CD8-positive, alpha-beta memory T cell (primary cell): ENCODE measurements at regions not wholly inside any gene's neighbourhood (a gene's known extent, or its start where the extent isn't known, plus 50 kb on each side); places are given as distances from the start of the nearest gene placed in this dataset.
"Not testable (repeated sequence)": the region's sequence is repeated elsewhere in the genome, so short reads cannot be mapped to it uniquely, and the experiment has no call there.

Source experiments
- CTCF ChIA-PET: fragments of 350-600 bp; sonication (Branson Sonifier 250); formaldehyde crosslinking; loops from one replicate; lab custom pipeline; 2021; ENCODE audit warnings: antibody characterized with exemption; lab: Charles Lee
- POLR2A ChIA-PET: fragments of 350-600 bp; sonication (Branson Sonifier 250); formaldehyde crosslinking; loops from one replicate; lab custom pipeline; 2021; ENCODE audit warnings: antibody characterized with exemption; lab: Charles Lee
- DNase-seq, 5 donors: peaks; one replicate each; pipeline versions ENCODE4 v3.0.0 to v3.0.0-alpha.2; 2020 to 2022; ENCODE audit warnings: mixed read lengths in 1 of 5
- H3K27ac ChIP-seq: one replicate; pipeline ENCODE4 v1.7.0; 2013; ENCODE audit warnings: low read depth, mild to moderate bottlenecking, low read length, moderate library complexity
- H3K27me3 ChIP-seq: 2 replicates; pipeline ENCODE4 v1.7.0; 2013; ENCODE audit warnings: low read length, mild to moderate bottlenecking; ENCODE audit not compliant: insufficient read depth, poor library complexity, severe bottlenecking
- H3K36me3 ChIP-seq: 2 replicates; pipeline ENCODE4 v1.7.0; 2013; ENCODE audit warnings: mild to moderate bottlenecking, low read length, moderate library complexity; ENCODE audit not compliant: insufficient read depth
- H3K4me1 ChIP-seq: 2 replicates; pipeline ENCODE4 v1.7.0; 2013; ENCODE audit warnings: mild to moderate bottlenecking, low read length, moderate library complexity; ENCODE audit not compliant: insufficient read depth
- H3K4me3 ChIP-seq: 2 replicates; pipeline ENCODE4 v1.7.0; 2013; ENCODE audit warnings: mild to moderate bottlenecking, low read length
- H3K9me3 ChIP-seq: 2 replicates; pipeline ENCODE4 v1.7.0; 2013; ENCODE audit warnings: mild to moderate bottlenecking, low read length
- H3K27ac Mint-ChIP-seq, 8 donors: one replicate each; pipeline ENCODE4 v1.8.0; 2020 to 2021; ENCODE audit warnings: mixed read lengths in 8 of 8, mild to moderate bottlenecking in 6 of 8, inconsistent platforms in 3 of 8, moderate library complexity in 3 of 8
- H3K27me3 Mint-ChIP-seq, 2 donors: one replicate each; pipeline ENCODE4 v1.8.0; 2020 to 2021; ENCODE audit warnings: mixed read lengths in 2 of 2, mild to moderate bottlenecking in 1 of 2, moderate library complexity in 1 of 2
- H3K36me3 Mint-ChIP-seq, 3 donors: one replicate each; pipeline ENCODE4 v1.8.0; 2020 to 2021; ENCODE audit warnings: mixed read lengths in 3 of 3, inconsistent platforms in 1 of 3, mild to moderate bottlenecking in 1 of 3
- H3K4me1 Mint-ChIP-seq, 3 donors: one replicate each; pipeline ENCODE4 v1.8.0; 2020 to 2021; ENCODE audit warnings: mixed read lengths in 3 of 3, inconsistent platforms in 1 of 3, mild to moderate bottlenecking in 1 of 3
- H3K4me3 Mint-ChIP-seq, 7 donors: one replicate each; pipeline ENCODE4 v1.8.0; 2020 to 2021; ENCODE audit warnings: mixed read lengths in 7 of 7, mild to moderate bottlenecking in 6 of 7, moderate library complexity in 4 of 7, inconsistent platforms in 2 of 7
- H3K9me3 Mint-ChIP-seq, 5 donors: one replicate each; pipeline ENCODE4 v1.8.0; 2020 to 2022; ENCODE audit warnings: mixed read lengths in 5 of 5, mild to moderate bottlenecking in 3 of 5, moderate library complexity in 2 of 5, inconsistent platforms in 1 of 5

DNA sequence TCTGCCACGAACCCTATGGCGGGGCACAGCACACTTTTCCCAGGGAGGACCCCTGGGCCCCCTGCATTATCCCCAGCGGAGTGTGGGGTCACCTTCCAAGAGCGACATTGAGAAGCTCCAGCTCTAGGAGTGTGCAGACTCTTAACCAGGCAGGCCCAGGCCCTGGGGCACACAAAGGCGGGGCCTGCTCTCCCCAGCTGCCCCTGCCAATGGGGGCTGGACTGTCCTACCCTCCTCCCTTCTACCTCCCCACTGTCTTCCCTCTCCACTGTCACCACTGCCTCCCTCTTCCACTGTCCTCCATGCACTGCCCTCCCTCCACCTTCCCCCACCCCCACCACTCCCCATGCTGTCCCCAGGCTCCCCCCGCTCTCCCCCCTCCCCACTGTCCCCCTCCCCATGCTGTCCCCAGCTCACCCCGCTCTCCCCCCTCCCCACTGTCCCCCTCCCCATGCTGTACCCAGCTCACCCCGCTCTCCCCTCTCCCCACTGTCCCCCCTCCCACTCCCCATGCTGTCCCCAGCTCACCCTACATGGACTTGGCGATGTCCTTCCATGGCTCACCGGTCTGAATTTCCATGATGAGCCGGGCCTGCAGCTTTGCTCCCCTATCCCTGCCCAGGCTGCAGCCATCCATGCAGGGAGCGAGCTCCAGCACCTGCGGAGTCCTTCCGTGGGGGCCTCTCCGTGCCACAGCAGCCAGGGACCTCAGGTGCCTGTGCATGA lies 5483.6 kb upstream of the TPTE start:
- H3K27ac ChIP-seq, H3K27ac Mint-ChIP-seq, H3K36me3 Mint-ChIP-seq, H3K4me3 ChIP-seq, H3K4me3 Mint-ChIP-seq, CTCF ChIA-PET, H3K36me3 ChIP-seq, H3K27me3 Mint-ChIP-seq, H3K9me3 ChIP-seq, H3K27me3 ChIP-seq, H3K4me1 Mint-ChIP-seq, H3K9me3 Mint-ChIP-seq, H3K4me1 ChIP-seq, POLR2A ChIA-PET, DNase-seq: not testable (repeated sequence)

DNA sequence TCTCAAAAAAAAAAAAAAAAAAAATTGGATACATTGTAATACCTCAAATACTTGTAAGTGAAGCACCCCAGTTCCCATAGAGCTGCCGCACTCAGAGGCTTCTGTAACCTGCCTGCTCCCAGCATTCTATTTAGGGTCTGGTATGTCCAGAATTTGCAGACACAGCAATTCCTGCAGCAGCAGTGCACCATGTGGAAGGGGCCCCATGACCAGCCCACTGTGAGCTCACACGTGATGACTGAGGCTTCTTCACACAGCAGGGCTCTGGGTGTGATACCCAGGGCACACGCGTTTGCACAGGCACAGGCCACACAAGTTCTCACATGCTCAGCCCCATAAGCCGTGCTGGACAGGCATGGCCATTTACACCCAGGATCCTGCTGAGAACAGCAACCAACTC lies 5481.5 kb upstream of the TPTE start:
- H3K36me3 Mint-ChIP-seq, H3K4me1 ChIP-seq, H3K36me3 ChIP-seq, H3K4me3 ChIP-seq, H3K4me1 Mint-ChIP-seq, H3K9me3 Mint-ChIP-seq, DNase-seq, H3K27ac Mint-ChIP-seq, H3K9me3 ChIP-seq, CTCF ChIA-PET, H3K27ac ChIP-seq, POLR2A ChIA-PET, H3K4me3 Mint-ChIP-seq, H3K27me3 Mint-ChIP-seq, H3K27me3 ChIP-seq: not testable (repeated sequence)

DNA sequence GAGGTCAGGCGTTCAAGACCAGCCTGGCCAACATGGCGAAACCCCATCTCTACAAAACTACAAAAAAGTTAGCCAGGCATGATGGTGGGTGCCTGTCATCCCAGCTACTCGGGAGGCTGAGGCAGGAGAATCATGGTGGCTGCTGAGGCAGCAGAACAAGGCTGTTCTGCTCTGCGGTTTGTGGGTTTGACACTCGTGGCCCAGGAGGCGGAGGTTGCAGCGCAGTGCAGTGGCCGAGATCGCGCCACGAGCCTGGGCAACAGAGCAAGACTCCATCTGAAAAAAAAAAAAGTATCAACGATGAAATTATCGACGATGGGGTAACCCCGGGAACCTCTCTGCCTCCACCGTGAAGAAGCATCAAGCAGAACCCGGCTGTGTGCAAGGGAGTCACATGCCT lies 5478.8 kb upstream of the TPTE start:
- DNase-seq, H3K36me3 ChIP-seq, POLR2A ChIA-PET, H3K9me3 ChIP-seq, H3K4me3 ChIP-seq, H3K36me3 Mint-ChIP-seq, H3K4me3 Mint-ChIP-seq, H3K27me3 Mint-ChIP-seq, H3K27ac Mint-ChIP-seq, H3K4me1 ChIP-seq, H3K4me1 Mint-ChIP-seq, H3K9me3 Mint-ChIP-seq, H3K27ac ChIP-seq, CTCF ChIA-PET, H3K27me3 ChIP-seq: not testable (repeated sequence)

DNA sequence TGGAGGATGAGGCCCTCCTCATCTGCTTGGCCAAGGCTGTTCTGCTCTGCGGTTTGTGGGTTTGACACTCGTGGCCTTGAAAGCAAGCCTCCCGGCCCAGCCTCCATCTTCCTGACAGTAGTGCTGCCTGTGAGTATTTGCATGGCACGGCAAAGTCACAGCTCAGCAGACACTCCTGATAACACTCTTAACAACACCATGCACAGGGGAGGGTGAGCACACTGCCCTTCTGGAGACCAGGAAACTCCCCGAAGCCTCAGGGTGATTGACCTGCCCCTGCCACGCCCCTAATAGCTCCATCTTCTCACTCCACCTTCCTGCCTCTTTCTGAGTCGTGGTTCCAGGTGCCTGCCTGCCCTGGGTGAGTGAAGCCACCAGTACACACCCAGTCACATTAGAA lies 5476.6 kb upstream of the TPTE start:
- H3K36me3 ChIP-seq, H3K9me3 ChIP-seq, POLR2A ChIA-PET, H3K4me3 Mint-ChIP-seq, H3K4me1 Mint-ChIP-seq, H3K27me3 Mint-ChIP-seq, DNase-seq, H3K36me3 Mint-ChIP-seq, H3K9me3 Mint-ChIP-seq, H3K27ac Mint-ChIP-seq, H3K27ac ChIP-seq, H3K4me3 ChIP-seq, H3K4me1 ChIP-seq, H3K27me3 ChIP-seq, CTCF ChIA-PET: not testable (repeated sequence)

DNA sequence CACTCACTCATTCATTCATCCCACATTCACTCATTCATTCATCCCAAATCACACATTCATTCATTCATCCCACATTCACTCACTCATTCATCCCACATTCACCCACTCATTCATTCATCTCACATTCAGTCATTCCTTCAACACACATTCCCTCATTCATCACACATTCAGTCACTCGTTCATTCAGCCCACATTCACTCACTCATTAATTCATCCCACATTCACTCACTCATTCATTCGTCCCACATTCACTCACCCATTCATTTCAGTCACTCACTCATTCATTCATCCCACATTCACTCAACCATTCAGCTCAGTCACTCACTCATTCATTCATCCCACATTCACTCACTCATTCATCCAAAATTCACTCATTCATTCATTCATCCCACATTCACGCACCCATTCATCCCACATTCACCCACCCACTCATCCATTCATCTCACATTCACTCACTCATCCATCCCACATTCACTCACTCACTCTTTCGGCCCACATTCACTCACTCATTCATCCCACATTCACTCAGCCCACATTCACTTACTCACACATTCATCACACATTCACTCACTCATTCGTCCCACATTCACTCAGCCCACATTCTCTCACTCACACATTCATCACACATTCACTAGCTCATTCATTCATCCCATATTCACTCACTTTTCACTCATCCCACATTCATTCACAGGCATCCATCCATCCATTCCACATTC lies 5469.9 kb upstream of the TPTE start:
- H3K4me3 Mint-ChIP-seq, H3K27me3 ChIP-seq, CTCF ChIA-PET, H3K4me1 Mint-ChIP-seq, H3K36me3 ChIP-seq, H3K27ac ChIP-seq, H3K27me3 Mint-ChIP-seq, H3K9me3 Mint-ChIP-seq, H3K36me3 Mint-ChIP-seq, H3K9me3 ChIP-seq, DNase-seq, POLR2A ChIA-PET, H3K4me1 ChIP-seq, H3K4me3 ChIP-seq: not testable (repeated sequence)
- H3K27ac Mint-ChIP-seq: peak overlapping the region in 1 of 8 donors; percentile 85

DNA sequence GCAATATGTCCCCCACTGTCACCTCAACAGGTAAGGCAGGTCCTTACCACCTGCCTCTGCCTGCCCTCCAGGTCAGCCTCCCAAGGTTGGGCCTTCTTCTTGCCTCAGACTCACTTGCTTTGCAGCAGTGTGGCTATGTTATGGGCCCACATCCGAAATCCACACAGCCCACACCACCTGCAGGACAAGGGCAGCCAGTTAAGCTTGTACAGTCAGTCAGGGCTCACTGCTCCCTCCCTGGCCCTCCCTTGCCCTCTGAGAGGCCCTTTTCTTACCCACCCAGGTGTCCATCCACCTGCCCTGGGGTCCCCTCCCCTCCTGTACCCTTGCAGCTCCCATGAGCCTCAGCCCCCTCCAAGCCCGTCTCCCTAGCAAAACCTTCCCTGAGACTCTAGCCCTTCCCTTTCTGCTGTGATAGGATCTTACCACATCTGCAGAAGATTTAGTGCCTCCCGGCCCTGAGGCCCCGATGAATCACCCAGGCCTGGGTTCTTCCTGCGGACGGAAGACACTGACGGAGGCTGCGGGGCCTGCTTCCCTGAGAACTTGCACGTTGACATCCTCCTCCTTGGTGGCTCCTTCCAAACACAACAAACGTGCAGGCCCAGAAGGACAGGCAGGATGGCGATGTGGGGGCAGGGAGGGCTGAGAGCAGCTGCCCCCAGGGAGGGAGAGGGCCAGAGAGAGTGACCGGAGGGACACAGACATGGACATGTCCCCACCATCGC lies 5466.2 kb upstream of the TPTE start:
- H3K4me3 ChIP-seq, H3K9me3 Mint-ChIP-seq, H3K27ac Mint-ChIP-seq, CTCF ChIA-PET, H3K36me3 Mint-ChIP-seq, DNase-seq, H3K4me1 Mint-ChIP-seq, H3K27me3 ChIP-seq, H3K36me3 ChIP-seq, H3K4me1 ChIP-seq, H3K4me3 Mint-ChIP-seq, H3K27me3 Mint-ChIP-seq, H3K27ac ChIP-seq, POLR2A ChIA-PET, H3K9me3 ChIP-seq: not testable (repeated sequence)

DNA sequence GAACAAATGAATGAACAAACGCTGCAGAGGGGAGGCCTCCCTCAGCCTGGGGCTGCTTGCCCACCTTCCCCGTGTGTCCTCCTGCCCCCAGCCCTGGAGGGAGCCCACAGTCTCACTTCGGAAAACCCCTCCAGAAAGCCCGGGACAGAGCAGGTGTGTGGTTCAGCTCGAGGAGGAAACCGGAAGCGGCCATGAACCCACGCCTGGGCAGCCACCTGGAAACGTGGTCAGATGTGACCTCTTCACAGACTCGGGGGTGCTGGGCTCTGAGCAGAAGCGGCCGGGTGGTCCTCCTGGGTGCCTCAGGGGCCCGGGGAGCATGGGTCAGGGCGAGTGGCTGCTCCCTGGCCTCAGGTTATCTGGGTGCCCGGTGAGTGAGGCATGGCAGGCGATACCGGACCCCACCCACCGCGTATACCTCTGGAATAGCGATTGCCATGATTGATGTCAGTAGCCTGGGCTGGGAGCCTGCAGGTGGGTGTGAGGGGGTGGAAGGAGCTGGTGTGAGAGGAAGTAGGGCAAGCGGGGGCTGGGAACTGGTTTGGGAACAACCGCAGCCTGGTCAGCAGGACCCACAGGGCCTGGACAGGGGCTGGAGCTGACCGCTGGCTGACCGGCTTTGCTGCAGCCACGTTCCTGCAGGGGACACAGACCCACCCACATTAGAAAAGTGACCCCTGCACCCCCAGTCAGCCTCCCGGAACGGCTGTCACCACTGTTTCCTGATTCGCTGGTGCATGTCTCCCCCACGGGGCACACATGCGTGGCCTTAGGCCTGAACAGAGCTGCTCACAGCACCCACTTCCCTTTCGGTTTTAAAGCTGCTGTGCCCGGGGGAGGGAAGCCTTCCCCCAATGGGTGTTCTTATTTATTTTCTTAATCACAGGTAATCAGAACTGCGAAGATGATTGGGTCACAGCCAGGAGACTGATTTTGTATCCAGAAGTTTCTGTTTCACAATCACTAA lies 5465.1 kb upstream of the TPTE start:
- POLR2A ChIA-PET, CTCF ChIA-PET, H3K9me3 ChIP-seq, H3K27ac ChIP-seq, H3K4me1 ChIP-seq, H3K36me3 ChIP-seq, DNase-seq, H3K4me3 ChIP-seq, H3K4me3 Mint-ChIP-seq, H3K27ac Mint-ChIP-seq, H3K4me1 Mint-ChIP-seq, H3K9me3 Mint-ChIP-seq, H3K27me3 Mint-ChIP-seq, H3K27me3 ChIP-seq, H3K36me3 Mint-ChIP-seq: not testable (repeated sequence)

DNA sequence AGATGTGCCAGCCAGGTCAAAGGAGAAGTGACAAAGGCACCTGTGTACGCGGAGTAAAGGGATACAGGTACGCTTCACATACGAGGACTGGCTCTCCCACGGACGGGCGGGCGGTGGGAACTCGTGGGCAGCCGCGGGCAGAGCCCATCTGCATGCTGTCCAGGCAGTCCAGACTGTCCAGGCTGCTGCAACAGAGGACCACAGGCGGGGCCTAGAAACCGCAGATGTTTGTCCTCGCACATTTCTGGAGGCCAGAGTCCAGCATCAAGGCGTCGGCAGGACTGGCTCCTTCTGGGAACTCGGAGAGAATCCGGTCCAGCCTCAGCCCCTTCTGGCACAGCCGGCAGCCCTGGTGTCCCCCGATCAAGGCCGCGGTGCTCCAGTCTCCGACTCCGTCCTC lies 5464.3 kb upstream of the TPTE start:
- H3K4me1 ChIP-seq, H3K36me3 Mint-ChIP-seq, DNase-seq, POLR2A ChIA-PET, H3K27me3 ChIP-seq, H3K27ac ChIP-seq, H3K4me1 Mint-ChIP-seq, H3K27me3 Mint-ChIP-seq, H3K4me3 Mint-ChIP-seq, H3K27ac Mint-ChIP-seq, H3K9me3 Mint-ChIP-seq, H3K36me3 ChIP-seq, H3K9me3 ChIP-seq, CTCF ChIA-PET, H3K4me3 ChIP-seq: not testable (repeated sequence)
